HUES6 (cell line): ENCODE measurements at regions not wholly inside any gene's neighbourhood (a gene's known extent, or its start where the extent isn't known, plus 50 kb on each side); places are given as distances from the start of the nearest gene placed in this dataset.

Source experiments
- H3K27ac ChIP-seq: 2 replicates; pipeline ENCODE4 v1.7.0; 2013; ENCODE audit warnings: low read depth, mild to moderate bottlenecking, low read length, inconsistent platforms
- H3K27me3 ChIP-seq: 2 replicates; pipeline ENCODE4 v1.6.1; 2013; ENCODE audit warnings: low read length; ENCODE audit not compliant: control insufficient read depth, insufficient read depth
- H3K36me3 ChIP-seq: 2 replicates; pipeline ENCODE4 v1.6.1; 2013; ENCODE audit warnings: low read length; ENCODE audit not compliant: control insufficient read depth, insufficient read depth
- H3K4me1 ChIP-seq: 2 replicates; pipeline ENCODE4 v1.6.1; 2013; ENCODE audit warnings: low read length; ENCODE audit not compliant: control insufficient read depth, insufficient read depth
- H3K4me3 ChIP-seq: 2 replicates; pipeline ENCODE4 v1.5.1; 2013; ENCODE audit warnings: low read depth, low read length
- H3K9ac ChIP-seq: one replicate; pipeline ENCODE4 v1.6.1; 2013; ENCODE audit warnings: mild to moderate bottlenecking, low read length
- H3K9me3 ChIP-seq: 2 replicates; pipeline ENCODE4 v1.6.1; 2013; ENCODE audit warnings: low read depth, low read length; ENCODE audit not compliant: control insufficient read depth, insufficient read depth

GRCh38 chr1:30327370-30328099 lies 395.9 kb downstream of the MATN1 start:
- Histone ChIP-seq H3K27me3 (no peaks in the 10 kb centered on the region), H3K4me1 (no peaks in the 10 kb centered on the region), H3K4me3 (no peak overlapping the region), H3K9me3 (no peaks in the 10 kb centered on the region), H3K27ac (no peak overlapping the region), H3K36me3 (no peaks in the 10 kb centered on the region), H3K9ac (no peak overlapping the region)

GRCh38 chr1:30325999-30326398 lies 397.4 kb downstream of the MATN1 start:
- Histone ChIP-seq H3K9me3 (no peaks in the 10 kb centered on the region), H3K9ac (no peak overlapping the region), H3K4me1 (no peaks in the 10 kb centered on the region), H3K27ac (no peak overlapping the region), H3K27me3 (no peaks in the 10 kb centered on the region), H3K4me3 (no peak overlapping the region), H3K36me3 (no peaks in the 10 kb centered on the region)

- H3K9me3 ChIP-seq = no peaks in the 10 kb centered on the region
- H3K27me3 ChIP-seq = no peaks in the 10 kb centered on the region
- H3K36me3 ChIP-seq = no peaks in the 10 kb centered on the region
- H3K4me1 ChIP-seq = no peaks in the 10 kb centered on the region
- H3K27ac ChIP-seq = no peak overlapping the region
- H3K9ac ChIP-seq = no peak overlapping the region
- H3K4me3 ChIP-seq = no peak overlapping the region
Measured at GRCh38 chr1:30325085-30325935, 398.1 kb downstream of the MATN1 start.

GRCh38 chr1:30324251-30325084 lies 398.9 kb downstream of the MATN1 start:
- Histone ChIP-seq H3K27me3 (no peaks in the 10 kb centered on the region), H3K36me3 (no peaks in the 10 kb centered on the region), H3K9me3 (no peaks in the 10 kb centered on the region), H3K4me3 (no peak overlapping the region), H3K4me1 (no peaks in the 10 kb centered on the region), H3K27ac (no peak overlapping the region), H3K9ac (no peak overlapping the region)

- Histone ChIP-seq H3K27me3 (no peaks in the 10 kb centered on the region), H3K27ac (no peak overlapping the region), H3K9ac (no peak overlapping the region), H3K36me3 (no peaks in the 10 kb centered on the region), H3K4me3 (no peak overlapping the region), H3K9me3 (no peaks in the 10 kb centered on the region), H3K4me1 (no peaks in the 10 kb centered on the region)
Measured at GRCh38 chr1:30323841-30324240, 399.5 kb downstream of the MATN1 start.

- H3K36me3 ChIP-seq = no peaks in the 10 kb centered on the region
- H3K27me3 ChIP-seq = no peaks in the 10 kb centered on the region
- no peak overlapping the region for H3K9ac ChIP-seq
- H3K4me3 ChIP-seq = no peak overlapping the region
- H3K4me1 ChIP-seq = no peaks in the 10 kb centered on the region
- no peaks in the 10 kb centered on the region for H3K9me3 ChIP-seq
- H3K27ac ChIP-seq = no peak overlapping the region
Measured at GRCh38 chr1:30323352-30323751, 400.0 kb downstream of the MATN1 start.

- Histone ChIP-seq H3K4me1 (0 out of 2 replicates have a peak, but pooled peaks cover 3% of the 10 kb centered on the region), H3K27ac (no peak overlapping the region), H3K36me3 (no peaks in the 10 kb centered on the region), H3K4me3 (no peak overlapping the region), H3K9ac (no peak overlapping the region), H3K27me3 (no peaks in the 10 kb centered on the region), H3K9me3 (no peaks in the 10 kb centered on the region)
Measured at GRCh38 chr1:30322859-30323257, 400.5 kb downstream of the MATN1 start.

- H3K36me3 ChIP-seq = no peaks in the 10 kb centered on the region
- no peak overlapping the region for H3K9ac ChIP-seq
- H3K4me3 ChIP-seq = no peak overlapping the region
- no peaks in the 10 kb centered on the region for H3K9me3 ChIP-seq
- H3K27me3 ChIP-seq = no peaks in the 10 kb centered on the region
- H3K4me1 ChIP-seq = 0 out of 2 replicates have a peak, but pooled peaks cover 3% of the 10 kb centered on the region
- no peak overlapping the region for H3K27ac ChIP-seq
Measured at GRCh38 chr1:30321996-30322858, 401.2 kb downstream of the MATN1 start.

GRCh38 chr1:30321246-30321910 lies 402.0 kb downstream of the MATN1 start:
- H3K4me1 ChIP-seq = 0 out of 2 replicates have a peak, but pooled peaks cover 3% of the 10 kb centered on the region
- H3K27me3 ChIP-seq = no peaks in the 10 kb centered on the region
- H3K4me3 ChIP-seq = no peak overlapping the region
- peaks cover 4% of the 10 kb centered on the region; the same call in 1 of the 2 replicates for H3K9me3 ChIP-seq
- H3K9ac ChIP-seq = no peak overlapping the region
- H3K27ac ChIP-seq = no peak overlapping the region
- H3K36me3 ChIP-seq = no peaks in the 10 kb centered on the region

- Histone ChIP-seq H3K9ac (no peak overlapping the region), H3K4me1 (0 out of 2 replicates have a peak, but pooled peaks cover 3% of the 10 kb centered on the region), H3K36me3 (no peaks in the 10 kb centered on the region), H3K4me3 (no peak overlapping the region), H3K27me3 (no peaks in the 10 kb centered on the region), H3K9me3 (peaks cover 5% of the 10 kb centered on the region; the same call in 1 of the 2 replicates), H3K27ac (no peak overlapping the region)
Measured at GRCh38 chr1:30320581-30320890, 402.8 kb downstream of the MATN1 start.
